ENCODE measurements at regions not wholly inside any gene's neighbourhood (a gene's known extent, or its start where the extent isn't known, plus 50 kb on each side); places are given as distances from the start of the nearest gene placed in this dataset.
"Not testable (repeated sequence)": the region's sequence is repeated elsewhere in the genome, so short reads cannot be mapped to it uniquely, and the experiment has no call there.

- no peaks in the 10 kb centered on the region for H3K36me3 ChIP-seq (ENCODE audit: low read depth)
- DNase-seq (no peak), ATAC-seq (no peak)
- TF ChIP-seq CTCF (IDR thresholded peaks at IDR 0.05), result no peak
- no peak overlapping the region for H3K4me3 ChIP-seq
- intact Hi-C loops (cut with DNase I, micrococcal nuclease), result no loop called here
- H3K4me1 ChIP-seq (ENCODE audit: low read depth), result no peaks in the 10 kb centered on the region
- H3K9me3 ChIP-seq, result no peaks in the 10 kb centered on the region
These were observed 539.5 kb downstream of the HAPSTR1 start for GRCh38 chr16:9630985-9631384.

GRCh38 chr16:9633844-9634243 lies 542.4 kb downstream of the HAPSTR1 start:
- DNase-seq (no peak), ATAC-seq (no peak)
- intact Hi-C loops (cut with DNase I, micrococcal nuclease), result no loop called here
- no peaks in the 10 kb centered on the region for H3K4me1 ChIP-seq (ENCODE audit: low read depth)
- no peaks in the 10 kb centered on the region for H3K9me3 ChIP-seq
- no peaks in the 10 kb centered on the region for H3K36me3 ChIP-seq (ENCODE audit: low read depth)
- TF ChIP-seq CTCF (IDR thresholded peaks at IDR 0.05), result no peak
- no peak overlapping the region for H3K4me3 ChIP-seq

GRCh38 chr16:9635150-9635720 lies 543.8 kb downstream of the HAPSTR1 start:
- H3K9me3 ChIP-seq; H3K4me3 ChIP-seq; ATAC-seq; intact Hi-C loops (cut with DNase I, micrococcal nuclease); H3K4me1 ChIP-seq (ENCODE audit: low read depth); H3K36me3 ChIP-seq (ENCODE audit: low read depth): not testable (repeated sequence)
- DNase-seq, result peak in 1 of 3 donors; percentile 26

GRCh38 chr16:9644258-9644657 lies 538.0 kb downstream of the GRIN2A start:
- ATAC-seq (no peak), DNase-seq (no peak)
- Histone ChIP-seq H3K4me3 (no peak overlapping the region), H3K9me3 (no peaks in the 10 kb centered on the region), H3K4me1 (ENCODE audit: low read depth) (peaks cover 3% of the 10 kb centered on the region), H3K36me3 (ENCODE audit: low read depth) (no peaks in the 10 kb centered on the region)
- TF ChIP-seq CTCF (IDR thresholded peaks at IDR 0.05), result no peak
- intact Hi-C loops (cut with DNase I, micrococcal nuclease), result no loop called here

GRCh38 chr16:9645911-9646310 lies 536.3 kb downstream of the GRIN2A start:
- Histone ChIP-seq H3K36me3 (ENCODE audit: low read depth) (no peaks in the 10 kb centered on the region), H3K4me3 (no peak overlapping the region), H3K4me1 (ENCODE audit: low read depth) (peaks cover 3% of the 10 kb centered on the region), H3K9me3 (no peaks in the 10 kb centered on the region)
- intact Hi-C loops (cut with DNase I, micrococcal nuclease), result no loop called here
- ATAC-seq, result no peak
- TF ChIP-seq CTCF (IDR thresholded peaks at IDR 0.05), result no peak
- no peak for DNase-seq

GRCh38 chr16:9647981-9648701 lies 534.1 kb downstream of the GRIN2A start:
- peaks cover 3% of the 10 kb centered on the region for H3K4me1 ChIP-seq (ENCODE audit: low read depth)
- no peaks in the 10 kb centered on the region for H3K9me3 ChIP-seq
- DNase-seq, result peak in 1 of 3 donors; percentile 44
- TF ChIP-seq CTCF (IDR thresholded peaks at IDR 0.05), result peak; percentile 39
- intact Hi-C loops (cut with DNase I, micrococcal nuclease), result no loop called here
- no peak overlapping the region for H3K4me3 ChIP-seq
- H3K36me3 ChIP-seq (ENCODE audit: low read depth), result no peaks in the 10 kb centered on the region
- ATAC-seq, result peak; percentile 83

Data from mucosa of descending colon (tissue), 3 donors.